A673 (cell line): ENCODE measurements at regions not wholly inside any gene's neighbourhood (a gene's known extent, or its start where the extent isn't known, plus 50 kb on each side); places are given as distances from the start of the nearest gene placed in this dataset.

Experiments
- CTCF ChIP-seq: fragments of 300-800, 200-600 bp; sonication (generic); conservative IDR thresholded peaks from 2 replicates; pipeline ENCODE4 v1.5.1; 2017; ENCODE audit warnings: low read depth, mild to moderate bottlenecking, antibody characterized with exemption, low read length, moderate library complexity, mixed read lengths
- EZH2 ChIP-seq: fragments of 200-600 bp; sonication (generic); IDR thresholded peaks from 2 replicates; pipeline ENCODE4 v1.6.1; 2017; ENCODE audit warnings: borderline replicate concordance, low read depth, mild to moderate bottlenecking, mixed read lengths, antibody characterized with exemption, low read length; ENCODE audit not compliant: poor library complexity, severe bottlenecking

- TF ChIP-seq CTCF (no peak), EZH2 (no peak)
Observed at GRCh38 chr13:106036870-106037269, 498.6 kb downstream of the EFNB2 start.
